ENCODE measurements at regions not wholly inside any gene's neighbourhood (a gene's known extent, or its start where the extent isn't known, plus 50 kb on each side); places are given as distances from the start of the nearest gene placed in this dataset.

GRCh38 chrX:40327085-40327484, 229.3 kb upstream of the BCOR start:
- TF ChIP-seq POLR2A (IDR thresholded peaks at IDR 0.05) = no peak
- TF ChIP-seq, protein P1, sequence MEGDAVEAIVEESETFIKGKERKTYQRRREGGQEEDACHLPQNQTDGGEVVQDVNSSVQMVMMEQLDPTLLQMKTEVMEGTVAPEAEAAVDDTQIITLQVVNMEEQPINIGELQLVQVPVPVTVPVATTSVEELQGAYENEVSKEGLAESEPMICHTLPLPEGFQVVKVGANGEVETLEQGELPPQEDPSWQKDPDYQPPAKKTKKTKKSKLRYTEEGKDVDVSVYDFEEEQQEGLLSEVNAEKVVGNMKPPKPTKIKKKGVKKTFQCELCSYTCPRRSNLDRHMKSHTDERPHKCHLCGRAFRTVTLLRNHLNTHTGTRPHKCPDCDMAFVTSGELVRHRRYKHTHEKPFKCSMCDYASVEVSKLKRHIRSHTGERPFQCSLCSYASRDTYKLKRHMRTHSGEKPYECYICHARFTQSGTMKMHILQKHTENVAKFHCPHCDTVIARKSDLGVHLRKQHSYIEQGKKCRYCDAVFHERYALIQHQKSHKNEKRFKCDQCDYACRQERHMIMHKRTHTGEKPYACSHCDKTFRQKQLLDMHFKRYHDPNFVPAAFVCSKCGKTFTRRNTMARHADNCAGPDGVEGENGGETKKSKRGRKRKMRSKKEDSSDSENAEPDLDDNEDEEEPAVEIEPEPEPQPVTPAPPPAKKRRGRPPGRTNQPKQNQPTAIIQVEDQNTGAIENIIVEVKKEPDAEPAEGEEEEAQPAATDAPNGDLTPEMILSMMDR (IDR thresholded peaks at IDR 0.05) = no peak

Measured in uterus (tissue), 2 donors.